22Rv1 (cell line): ENCODE measurements at regions not wholly inside any gene's neighbourhood (a gene's known extent, or its start where the extent isn't known, plus 50 kb on each side); places are given as distances from the start of the nearest gene placed in this dataset.

Experiments
- CTCF ChIP-seq: fragments of 450-650 bp; IDR thresholded peaks from 2 replicates; pipeline ENCODE4 v1.5.1; 2017; ENCODE audit warnings: mild to moderate bottlenecking
- ZFX ChIP-seq: fragments of 450-650 bp; IDR thresholded peaks from 2 replicates; pipeline ENCODE4 v1.6.1; 2017; ENCODE audit warnings: antibody characterized with exemption, borderline replicate concordance

DNA sequence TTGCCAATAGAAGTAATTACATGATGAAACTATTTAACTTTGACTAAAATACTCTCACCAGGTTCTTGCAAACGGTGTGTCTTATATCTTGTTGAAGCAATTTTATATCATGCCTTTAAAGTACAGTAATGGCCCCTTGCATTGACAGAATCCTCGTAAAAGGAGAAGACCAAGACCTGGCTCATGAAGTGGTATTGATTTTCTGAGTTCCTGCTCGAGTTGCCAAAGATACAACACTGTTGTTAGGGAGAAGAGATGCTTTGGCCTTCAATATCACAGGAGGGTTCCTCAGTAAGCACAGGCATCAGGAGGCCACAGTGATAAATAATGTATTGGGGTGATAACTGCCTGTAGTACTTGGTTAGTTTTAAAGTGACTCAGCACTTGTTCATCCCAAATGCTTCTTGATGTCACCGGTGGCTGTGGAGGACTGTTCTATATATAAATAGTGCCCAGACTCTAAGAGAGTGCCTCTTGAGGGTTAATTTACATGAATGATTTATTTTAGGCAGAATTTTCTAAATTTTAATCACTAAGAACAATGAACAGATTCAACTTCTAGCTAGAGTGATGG is 571.7 kb upstream of the FANCL start:
- TF ChIP-seq CTCF (no peak), ZFX (no peak)
